GM23338 (cell line): ENCODE measurements at regions not wholly inside any gene's neighbourhood (a gene's known extent, or its start where the extent isn't known, plus 50 kb on each side); places are given as distances from the start of the nearest gene placed in this dataset.

ENCODE experiments used
- ATAC-seq: fragments of 200-7000 bp; cut with Tn5 transposase; 3 replicates; pipeline ENCODE4 v1.9.1; 2020
- DNase-seq: peaks from one replicate; pipeline ENCODE4 v3.0.0-alpha.2; 2015; ENCODE audit warnings: low spot score
- H2AFZ ChIP-seq: fragments of 200-600 bp; sonication (generic); 2 replicates; pipeline ENCODE4 v1.8.0; 2016; ENCODE audit warnings: antibody characterized with exemption, mild to moderate bottlenecking, moderate library complexity
- H3F3A ChIP-seq: fragments of 200-600 bp; sonication (generic); replicated peaks from 2 replicates; pipeline ENCODE4 v1.8.0; 2017; ENCODE audit warnings: antibody characterized with exemption, mixed run types, low read depth
- H3K27ac ChIP-seq: fragments of 200-600 bp; sonication (generic); 2 replicates; pipeline ENCODE4 v1.6.1; 2016; ENCODE audit warnings: low read depth
- H3K27me3 ChIP-seq: fragments of 200-600 bp; sonication (generic); 2 replicates; pipeline ENCODE4 v1.8.0; 2016; ENCODE audit warnings: mild to moderate bottlenecking, mixed run types, moderate library complexity; ENCODE audit not compliant: insufficient read depth
- H3K36me3 ChIP-seq: fragments of 200-600 bp; sonication (generic); 2 replicates; pipeline ENCODE4 v1.8.0; 2016; ENCODE audit warnings: mild to moderate bottlenecking; ENCODE audit not compliant: insufficient read depth
- H3K4me1 ChIP-seq: fragments of 200-600 bp; sonication (generic); 2 replicates; pipeline ENCODE4 v1.8.0; 2016; ENCODE audit warnings: mild to moderate bottlenecking, moderate library complexity; ENCODE audit not compliant: insufficient read depth
- H3K4me2 ChIP-seq: fragments of 200-600 bp; sonication (generic); 2 replicates; pipeline ENCODE4 v1.7.1; 2017; ENCODE audit warnings: mixed run types
- H3K4me3 ChIP-seq: fragments of 200-600 bp; sonication (generic); 2 replicates; pipeline ENCODE4 v1.6.1; 2016; ENCODE audit warnings: mixed run types
- H3K79me2 ChIP-seq: fragments of 200-600 bp; sonication (generic); replicated peaks from 2 replicates; pipeline ENCODE4 v1.8.0; 2017; ENCODE audit warnings: mild to moderate bottlenecking; ENCODE audit not compliant: insufficient read depth
- H3K9me2 ChIP-seq: fragments of 200-600 bp; sonication (generic); 2 replicates; pipeline ENCODE4 v1.8.0; 2017; ENCODE audit not compliant: insufficient read depth
- H4K20me1 ChIP-seq: fragments of 200-600 bp; sonication (generic); replicated peaks from 2 replicates; pipeline ENCODE4 v1.8.0; 2017; ENCODE audit warnings: mild to moderate bottlenecking; ENCODE audit not compliant: insufficient read depth
- H3K27ac Mint-ChIP-seq: 2 replicates; pipeline ENCODE4 v1.8.0; 2020; ENCODE audit warnings: inconsistent platforms, mild to moderate bottlenecking, moderate library complexity, mixed read lengths
- H3K27me3 Mint-ChIP-seq: 3 replicates; pipeline ENCODE4 v1.8.0; 2022; ENCODE audit warnings: low read depth, mild to moderate bottlenecking, moderate library complexity, mixed read lengths, inconsistent platforms; ENCODE audit not compliant: insufficient read depth, poor library complexity
- H3K36me3 Mint-ChIP-seq: 3 replicates; pipeline ENCODE4 v1.8.0; 2021; ENCODE audit warnings: low read depth, mild to moderate bottlenecking, inconsistent platforms, moderate library complexity, mixed read lengths
- H3K4me1 Mint-ChIP-seq: 3 replicates; pipeline ENCODE4 v1.8.0; 2020; ENCODE audit warnings: mild to moderate bottlenecking, inconsistent platforms, mixed read lengths
- H3K4me3 Mint-ChIP-seq: 3 replicates; pipeline ENCODE4 v1.8.0; 2021; ENCODE audit warnings: moderate library complexity, mild to moderate bottlenecking, inconsistent platforms, mixed read lengths
- H3K9me3 Mint-ChIP-seq: 3 replicates; pipeline ENCODE4 v1.8.0; 2020; ENCODE audit warnings: moderate library complexity, mild to moderate bottlenecking, inconsistent platforms, mixed read lengths
- CREB1 ChIP-seq: fragments of 250-450 bp; sonication (Bioruptor Pico); IDR thresholded peaks from 2 replicates; pipeline ENCODE4 v1.5.0; 2020; ENCODE audit warnings: low read depth, mild to moderate bottlenecking, moderate library complexity
- EZH2phosphoT487 ChIP-seq: fragments of 200-600 bp; sonication (generic); IDR thresholded peaks from one replicate; pipeline ENCODE4 v1.8.1; 2018; ENCODE audit warnings: antibody characterized with exemption; ENCODE audit not compliant: unreplicated experiment
- STAT1 ChIP-seq: IDR thresholded peaks from one replicate; pipeline ENCODE4 v1.6.1; 2016; ENCODE audit warnings: antibody characterized with exemption; ENCODE audit not compliant: unreplicated experiment
- ZNF331 ChIP-seq: fragments of 250-450 bp; sonication (Bioruptor Pico); IDR thresholded peaks from 2 replicates; pipeline ENCODE4 v1.5.0; 2020; ENCODE audit warnings: low read depth, mild to moderate bottlenecking, moderate library complexity
- TF ChIP-seq, protein P1 (sequence below): fragments of 250-450 bp; sonication (Bioruptor Pico); IDR thresholded peaks from 2 replicates; pipeline ENCODE4 v1.5.0; 2020; ENCODE audit warnings: mild to moderate bottlenecking, moderate library complexity

DNA sequence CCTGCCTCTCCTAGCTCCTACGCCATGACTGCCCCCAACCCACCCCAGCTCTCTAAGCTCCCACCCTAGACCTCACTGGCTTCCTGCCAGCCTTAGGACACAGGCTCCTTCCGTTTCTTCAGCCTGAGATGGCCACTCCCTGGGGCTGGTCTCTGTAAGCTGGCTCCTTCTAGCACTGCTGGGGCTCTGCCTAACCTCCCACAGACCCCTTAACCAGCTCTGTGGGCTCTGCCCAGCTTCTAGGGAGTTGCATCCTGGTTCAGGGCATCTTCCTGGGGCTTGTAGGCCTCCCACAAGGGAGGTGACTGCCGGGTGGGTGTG lies 478.6 kb upstream of the KLF6 start (continued):
- TF ChIP-seq, protein P1, sequence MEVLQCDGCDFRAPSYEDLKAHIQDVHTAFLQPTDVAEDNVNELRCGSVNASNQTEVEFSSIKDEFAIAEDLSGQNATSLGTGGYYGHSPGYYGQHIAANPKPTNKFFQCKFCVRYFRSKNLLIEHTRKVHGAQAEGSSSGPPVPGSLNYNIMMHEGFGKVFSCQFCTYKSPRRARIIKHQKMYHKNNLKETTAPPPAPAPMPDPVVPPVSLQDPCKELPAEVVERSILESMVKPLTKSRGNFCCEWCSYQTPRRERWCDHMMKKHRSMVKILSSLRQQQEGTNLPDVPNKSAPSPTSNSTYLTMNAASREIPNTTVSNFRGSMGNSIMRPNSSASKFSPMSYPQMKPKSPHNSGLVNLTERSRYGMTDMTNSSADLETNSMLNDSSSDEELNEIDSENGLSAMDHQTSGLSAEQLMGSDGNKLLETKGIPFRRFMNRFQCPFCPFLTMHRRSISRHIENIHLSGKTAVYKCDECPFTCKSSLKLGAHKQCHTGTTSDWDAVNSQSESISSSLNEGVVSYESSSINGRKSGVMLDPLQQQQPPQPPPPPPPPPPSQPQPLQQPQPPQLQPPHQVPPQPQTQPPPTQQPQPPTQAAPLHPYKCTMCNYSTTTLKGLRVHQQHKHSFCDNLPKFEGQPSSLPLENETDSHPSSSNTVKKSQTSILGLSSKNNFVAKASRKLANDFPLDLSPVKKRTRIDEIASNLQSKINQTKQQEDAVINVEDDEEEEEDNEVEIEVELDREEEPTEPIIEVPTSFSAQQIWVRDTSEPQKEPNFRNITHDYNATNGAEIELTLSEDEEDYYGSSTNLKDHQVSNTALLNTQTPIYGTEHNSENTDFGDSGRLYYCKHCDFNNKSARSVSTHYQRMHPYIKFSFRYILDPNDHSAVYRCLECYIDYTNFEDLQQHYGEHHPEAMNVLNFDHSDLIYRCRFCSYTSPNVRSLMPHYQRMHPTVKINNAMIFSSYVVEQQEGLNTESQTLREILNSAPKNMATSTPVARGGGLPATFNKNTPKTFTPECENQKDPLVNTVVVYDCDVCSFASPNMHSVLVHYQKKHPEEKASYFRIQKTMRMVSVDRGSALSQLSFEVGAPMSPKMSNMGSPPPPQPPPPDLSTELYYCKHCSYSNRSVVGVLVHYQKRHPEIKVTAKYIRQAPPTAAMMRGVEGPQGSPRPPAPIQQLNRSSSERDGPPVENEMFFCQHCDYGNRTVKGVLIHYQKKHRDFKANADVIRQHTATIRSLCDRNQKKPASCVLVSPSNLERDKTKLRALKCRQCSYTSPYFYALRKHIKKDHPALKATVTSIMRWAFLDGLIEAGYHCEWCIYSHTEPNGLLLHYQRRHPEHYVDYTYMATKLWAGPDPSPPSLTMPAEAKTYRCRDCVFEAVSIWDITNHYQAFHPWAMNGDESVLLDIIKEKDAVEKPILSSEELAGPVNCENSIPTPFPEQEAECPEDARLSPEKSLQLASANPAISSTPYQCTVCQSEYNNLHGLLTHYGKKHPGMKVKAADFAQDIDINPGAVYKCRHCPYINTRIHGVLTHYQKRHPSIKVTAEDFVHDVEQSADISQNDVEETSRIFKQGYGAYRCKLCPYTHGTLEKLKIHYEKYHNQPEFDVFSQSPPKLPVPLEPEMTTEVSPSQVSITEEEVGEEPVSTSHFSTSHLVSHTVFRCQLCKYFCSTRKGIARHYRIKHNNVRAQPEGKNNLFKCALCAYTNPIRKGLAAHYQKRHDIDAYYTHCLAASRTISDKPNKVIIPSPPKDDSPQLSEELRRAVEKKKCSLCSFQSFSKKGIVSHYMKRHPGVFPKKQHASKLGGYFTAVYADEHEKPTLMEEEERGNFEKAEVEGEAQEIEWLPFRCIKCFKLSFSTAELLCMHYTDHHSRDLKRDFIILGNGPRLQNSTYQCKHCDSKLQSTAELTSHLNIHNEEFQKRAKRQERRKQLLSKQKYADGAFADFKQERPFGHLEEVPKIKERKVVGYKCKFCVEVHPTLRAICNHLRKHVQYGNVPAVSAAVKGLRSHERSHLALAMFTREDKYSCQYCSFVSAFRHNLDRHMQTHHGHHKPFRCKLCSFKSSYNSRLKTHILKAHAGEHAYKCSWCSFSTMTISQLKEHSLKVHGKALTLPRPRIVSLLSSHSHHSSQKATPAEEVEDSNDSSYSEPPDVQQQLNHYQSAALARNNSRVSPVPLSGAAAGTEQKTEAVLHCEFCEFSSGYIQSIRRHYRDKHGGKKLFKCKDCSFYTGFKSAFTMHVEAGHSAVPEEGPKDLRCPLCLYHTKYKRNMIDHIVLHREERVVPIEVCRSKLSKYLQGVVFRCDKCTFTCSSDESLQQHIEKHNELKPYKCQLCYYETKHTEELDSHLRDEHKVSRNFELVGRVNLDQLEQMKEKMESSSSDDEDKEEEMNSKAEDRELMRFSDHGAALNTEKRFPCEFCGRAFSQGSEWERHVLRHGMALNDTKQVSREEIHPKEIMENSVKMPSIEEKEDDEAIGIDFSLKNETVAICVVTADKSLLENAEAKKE (CRISPR knock-in tag): no peak
- no peak for TF ChIP-seq CREB1 (CRISPR knock-in tag)

- H4K20me1 ChIP-seq: no peaks in the 10 kb centered on the region
- TF ChIP-seq EZH2phosphoT487 (no peak), ZNF331 (no peak), STAT1 (no peak)
- H3F3A ChIP-seq: no peaks in the 10 kb centered on the region
- H3K79me2 ChIP-seq: no peaks in the 10 kb centered on the region
- no peaks in the 10 kb centered on the region for H3K36me3 Mint-ChIP-seq
- no peak overlapping the region for H3K27ac ChIP-seq
- H3K27ac Mint-ChIP-seq: no peak overlapping the region
- no peaks in the 10 kb centered on the region for H3K4me1 Mint-ChIP-seq
- no peak for DNase-seq
- H3K4me3 ChIP-seq: no peak overlapping the region
- no peaks in the 10 kb centered on the region for H3K27me3 ChIP-seq
- no peaks in the 10 kb centered on the region for H3K36me3 ChIP-seq
- no peaks in the 10 kb centered on the region for H3K9me2 ChIP-seq
- peaks cover 2% of the 10 kb centered on the region for H3K27me3 Mint-ChIP-seq
- no peak overlapping the region for H3K4me3 Mint-ChIP-seq
- peaks cover 2% of the 10 kb centered on the region; the same call in 1 of the 3 replicates for H3K9me3 Mint-ChIP-seq
- no peak for ATAC-seq
- no peak overlapping the region for H2AFZ ChIP-seq
- no peaks in the 10 kb centered on the region for H3K4me1 ChIP-seq
- no peak overlapping the region for H3K4me2 ChIP-seq
Measured at GRCh38 chr10:4262870-4263600, 478.0 kb upstream of the KLF6 start.
